ENCODE measurements at regions not wholly inside any gene's neighbourhood (a gene's known extent, or its start where the extent isn't known, plus 50 kb on each side); places are given as distances from the start of the nearest gene placed in this dataset.

GRCh38 chr4:107183155-107183774, 147.2 kb upstream of the DKK2 start:
- no peak for TF ChIP-seq SIN3A (IDR thresholded peaks at IDR 0.05; ENCODE audit: borderline replicate concordance, insufficient read depth, low read length)
- no peak for TF ChIP-seq FOXP2 (optimal IDR thresholded peaks at IDR 0.05; ENCODE audit: borderline replicate concordance, extremely low read depth, extremely low read length, insufficient read depth)
- no peak for TF ChIP-seq POLR2AphosphoS5 (IDR thresholded peaks at IDR 0.05; ENCODE audit: low read depth, low read length)
- no peak for TF ChIP-seq TAF1 (IDR thresholded peaks at IDR 0.05; ENCODE audit: borderline replicate concordance, insufficient read depth, low read length)
- no peak for TF ChIP-seq REST (IDR thresholded peaks at IDR 0.05; ENCODE audit: insufficient read depth in 1 of 2, low read depth in 2 of 2, low read length in 2 of 2)

GRCh38 chr4:107182347-107182746, 146.2 kb upstream of the DKK2 start:
- TF ChIP-seq REST (IDR thresholded peaks at IDR 0.05; ENCODE audit: insufficient read depth in 1 of 2, low read depth in 2 of 2, low read length in 2 of 2) (no peak), FOXP2 (optimal IDR thresholded peaks at IDR 0.05; ENCODE audit: borderline replicate concordance, extremely low read depth, extremely low read length, insufficient read depth) (no peak), POLR2AphosphoS5 (IDR thresholded peaks at IDR 0.05; ENCODE audit: low read depth, low read length) (no peak), TAF1 (IDR thresholded peaks at IDR 0.05; ENCODE audit: borderline replicate concordance, insufficient read depth, low read length) (no peak), SIN3A (IDR thresholded peaks at IDR 0.05; ENCODE audit: borderline replicate concordance, insufficient read depth, low read length) (no peak)

GRCh38 chr4:107166873-107167450, 130.8 kb upstream of the DKK2 start:
- TF ChIP-seq FOXP2 (optimal IDR thresholded peaks at IDR 0.05; ENCODE audit: borderline replicate concordance, extremely low read depth, extremely low read length, insufficient read depth): no peak
- no peak for TF ChIP-seq TAF1 (IDR thresholded peaks at IDR 0.05; ENCODE audit: borderline replicate concordance, insufficient read depth, low read length)
- no peak for TF ChIP-seq POLR2AphosphoS5 (IDR thresholded peaks at IDR 0.05; ENCODE audit: low read depth, low read length)
- no peak for TF ChIP-seq REST (IDR thresholded peaks at IDR 0.05; ENCODE audit: insufficient read depth in 1 of 2, low read depth in 2 of 2, low read length in 2 of 2)
- TF ChIP-seq SIN3A (IDR thresholded peaks at IDR 0.05; ENCODE audit: borderline replicate concordance, insufficient read depth, low read length): no peak

- no peak for TF ChIP-seq POLR2AphosphoS5 (IDR thresholded peaks at IDR 0.05; ENCODE audit: low read depth, low read length)
- no peak for TF ChIP-seq TAF1 (IDR thresholded peaks at IDR 0.05; ENCODE audit: borderline replicate concordance, insufficient read depth, low read length)
- TF ChIP-seq FOXP2 (optimal IDR thresholded peaks at IDR 0.05; ENCODE audit: borderline replicate concordance, extremely low read depth, extremely low read length, insufficient read depth): no peak
- TF ChIP-seq REST (IDR thresholded peaks at IDR 0.05; ENCODE audit: insufficient read depth in 1 of 2, low read depth in 2 of 2, low read length in 2 of 2): no peak
- TF ChIP-seq SIN3A (IDR thresholded peaks at IDR 0.05; ENCODE audit: borderline replicate concordance, insufficient read depth, low read length): no peak
These were observed 130.1 kb upstream of the DKK2 start for GRCh38 chr4:107166181-107166580.

Data from PFSK-1 (cell line).